ENCODE measurements at regions not wholly inside any gene's neighbourhood (a gene's known extent, or its start where the extent isn't known, plus 50 kb on each side); places are given as distances from the start of the nearest gene placed in this dataset.

- no peak for DNase-seq (ENCODE audit: low spot score)
Observed at GRCh38 chr15:29556380-29556779, 265.9 kb downstream of the TJP1 start.

GRCh38 chr15:29554531-29554930 lies 267.7 kb downstream of the TJP1 start:
- DNase-seq (ENCODE audit: low spot score), result no peak

- DNase-seq (ENCODE audit: low spot score), result no peak
Observed at GRCh38 chr15:29550834-29551465, 271.3 kb downstream of the TJP1 start.

GRCh38 chr15:29548006-29548405 lies 274.3 kb downstream of the TJP1 start:
- no peak for DNase-seq (ENCODE audit: low spot score)

- DNase-seq (ENCODE audit: low spot score), result no peak
Observed at GRCh38 chr15:29544513-29545128, 275.0 kb upstream of the NSMCE3 start.

- no peak for DNase-seq (ENCODE audit: low spot score)
Observed at GRCh38 chr15:29542994-29543393, 273.4 kb upstream of the NSMCE3 start.

- no peak for DNase-seq (ENCODE audit: low spot score)
Observed at GRCh38 chr15:29541309-29541708, 271.7 kb upstream of the NSMCE3 start.

GRCh38 chr15:29540479-29540878 lies 270.9 kb upstream of the NSMCE3 start:
- DNase-seq (ENCODE audit: low spot score), result no peak

GRCh38 chr15:29539736-29540135 lies 270.1 kb upstream of the NSMCE3 start:
- no peak for DNase-seq (ENCODE audit: low spot score)

GRCh38 chr15:29538044-29538443 lies 268.4 kb upstream of the NSMCE3 start:
- DNase-seq (ENCODE audit: low spot score), result no peak

GRCh38 chr15:29535952-29536351 lies 266.3 kb upstream of the NSMCE3 start:
- no peak for DNase-seq (ENCODE audit: low spot score)

- DNase-seq (ENCODE audit: low spot score), result peak; percentile 48
Observed at GRCh38 chr15:29534378-29534777, 264.8 kb upstream of the NSMCE3 start.

GRCh38 chr15:29533647-29534046 lies 264.0 kb upstream of the NSMCE3 start:
- no peak for DNase-seq (ENCODE audit: low spot score)

GRCh38 chr15:29532296-29532695 lies 262.7 kb upstream of the NSMCE3 start:
- DNase-seq (ENCODE audit: low spot score), result no peak

- DNase-seq (ENCODE audit: low spot score), result no peak
Observed at GRCh38 chr15:29530966-29531365, 261.3 kb upstream of the NSMCE3 start.

GRCh38 chr15:29529043-29529442 lies 259.4 kb upstream of the NSMCE3 start:
- DNase-seq (ENCODE audit: low spot score), result no peak

- no peak for DNase-seq (ENCODE audit: low spot score)
Observed at GRCh38 chr15:29528276-29528675, 258.7 kb upstream of the NSMCE3 start.

GRCh38 chr15:29526802-29527201 lies 257.2 kb upstream of the NSMCE3 start:
- no peak for DNase-seq (ENCODE audit: low spot score)

- peak; percentile 10 for DNase-seq (ENCODE audit: low spot score)
Observed at GRCh38 chr15:29522373-29523276, 253.0 kb upstream of the NSMCE3 start.

GRCh38 chr15:29518442-29518841 lies 248.8 kb upstream of the NSMCE3 start:
- DNase-seq (ENCODE audit: low spot score), result peak; percentile 32

- no peak for DNase-seq (ENCODE audit: low spot score)
Observed at GRCh38 chr15:29517829-29518228, 248.2 kb upstream of the NSMCE3 start.

GRCh38 chr15:29516929-29517328 lies 247.3 kb upstream of the NSMCE3 start:
- no peak for DNase-seq (ENCODE audit: low spot score)

GRCh38 chr15:29514926-29515325 lies 245.3 kb upstream of the NSMCE3 start:
- DNase-seq (ENCODE audit: low spot score), result no peak

Data from A172 (cell line).